ENCODE measurements at regions not wholly inside any gene's neighbourhood (a gene's known extent, or its start where the extent isn't known, plus 50 kb on each side); places are given as distances from the start of the nearest gene placed in this dataset.

DNA sequence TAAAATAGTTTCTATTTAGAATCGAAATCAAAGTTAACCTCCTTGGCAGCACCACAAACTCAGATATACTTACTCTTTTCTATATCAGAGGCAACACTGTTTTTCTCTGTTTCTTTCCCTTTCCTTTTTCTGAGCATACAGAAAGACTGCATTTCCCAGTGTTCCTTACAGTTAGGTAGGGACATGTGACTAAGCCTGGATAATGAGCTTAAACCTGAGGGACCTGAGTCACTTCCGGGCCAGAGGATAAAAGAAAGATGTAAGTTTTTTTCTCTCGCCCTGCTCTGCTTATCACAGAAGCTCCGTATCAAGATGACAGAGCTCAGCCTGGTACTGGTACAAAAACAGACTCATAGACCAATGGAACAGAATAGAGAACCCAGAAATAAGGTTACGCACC lies 531.9 kb downstream of the KLF12 start:
- Histone ChIP-seq H3K4me3 (ENCODE audit: control insufficient read depth in 1 of 2, extremely low read depth in 1 of 2, low read length in 1 of 2) (no peak overlapping the region), H3K27me3 (replicated peaks in 1 of 2; ENCODE audit: control insufficient read depth in 2 of 2, extremely low read depth in 1 of 2, insufficient read depth in 2 of 2, low read length in 1 of 2) (no peaks in the 10 kb centered on the region), H3K4me1 (ENCODE audit: control insufficient read depth in 1 of 2, extremely low read depth in 1 of 2, insufficient read depth in 2 of 2, low read length in 2 of 2) (no peaks in the 10 kb centered on the region), H3K36me3 (ENCODE audit: control insufficient read depth in 2 of 2, extremely low read depth in 1 of 2, insufficient read depth in 1 of 2, low read length in 1 of 2) (no peaks in the 10 kb centered on the region), H3K9me3 (no peaks in the 10 kb centered on the region), H3K27ac (ENCODE audit: low read length) (no peak overlapping the region)
- H3K4me1 Mint-ChIP-seq: peaks cover 0 to 2% (median 0%) of the 10 kb centered on the region in 3 donors
- no peak overlapping the region for H3K27ac Mint-ChIP-seq
- DNase-seq (no peak), ATAC-seq (replicated peaks in 1 of 4) (peak in 2 of 4 experiments; percentile 36 to 78)
- CTCF ChIA-PET: no interaction called here
- WGBS (ENCODE audit: insufficient coverage): no CpG with 5 or more reads among the region's 5 CpGs
- no peak overlapping the region for H3K4me3 Mint-ChIP-seq
- POLR2A ChIA-PET: interaction anchor here in 1 of 2 donors (0.7 kb wide), 1 partner anchor 1552 kb away, joined by 5 read pairs; no protein-coding TSS in a partner anchor
- no peaks in the 10 kb centered on the region for H3K36me3 Mint-ChIP-seq
- H3K27me3 Mint-ChIP-seq: no peaks in the 10 kb centered on the region
- H3K9me3 Mint-ChIP-seq: peaks cover 0 to 5% (median 3%) of the 10 kb centered on the region in 3 donors

DNA sequence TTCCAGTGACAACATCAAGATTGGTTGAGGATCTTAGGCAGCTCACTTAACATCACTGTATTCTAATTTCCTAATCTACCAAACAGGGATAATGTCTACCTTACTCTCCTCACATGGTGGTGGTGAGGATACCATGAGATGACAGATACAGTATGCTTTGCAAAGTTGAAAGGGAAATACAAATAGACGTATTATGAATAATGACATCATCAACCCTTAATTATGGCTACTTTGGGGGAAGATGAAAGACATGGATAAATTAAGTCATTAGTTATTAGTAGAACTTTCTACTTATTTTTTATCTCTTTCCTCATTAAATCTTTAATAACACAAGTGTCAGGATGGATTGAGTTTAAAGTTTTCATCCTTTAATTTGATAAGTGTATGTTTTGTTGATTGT lies 532.5 kb downstream of the KLF12 start:
- Histone ChIP-seq H3K9me3 (no peaks in the 10 kb centered on the region), H3K27me3 (replicated peaks in 1 of 2; ENCODE audit: control insufficient read depth in 2 of 2, extremely low read depth in 1 of 2, insufficient read depth in 2 of 2, low read length in 1 of 2) (no peaks in the 10 kb centered on the region), H3K4me3 (ENCODE audit: control insufficient read depth in 1 of 2, extremely low read depth in 1 of 2, low read length in 1 of 2) (no peak overlapping the region), H3K36me3 (ENCODE audit: control insufficient read depth in 2 of 2, extremely low read depth in 1 of 2, insufficient read depth in 1 of 2, low read length in 1 of 2) (no peaks in the 10 kb centered on the region), H3K27ac (ENCODE audit: low read length) (no peak overlapping the region), H3K4me1 (ENCODE audit: control insufficient read depth in 1 of 2, extremely low read depth in 1 of 2, insufficient read depth in 2 of 2, low read length in 2 of 2) (peaks cover 0 to 1% of the 10 kb centered on the region in 2 experiments)
- Mint-ChIP-seq H3K27ac (no peak overlapping the region), H3K9me3 (peaks cover 0 to 5% (median 3%) of the 10 kb centered on the region in 3 donors), H3K4me1 (peaks cover 0 to 3% (median 1%) of the 10 kb centered on the region in 3 donors), H3K36me3 (no peaks in the 10 kb centered on the region), H3K27me3 (no peaks in the 10 kb centered on the region), H3K4me3 (no peak overlapping the region)
- ChIA-PET POLR2A (no interaction called here), CTCF (no interaction called here)
- DNase-seq (no peak), ATAC-seq (replicated peaks in 1 of 4) (no peak)
- no CpG with 5 or more reads among the region's 1 CpG for WGBS (ENCODE audit: insufficient coverage)

DNA sequence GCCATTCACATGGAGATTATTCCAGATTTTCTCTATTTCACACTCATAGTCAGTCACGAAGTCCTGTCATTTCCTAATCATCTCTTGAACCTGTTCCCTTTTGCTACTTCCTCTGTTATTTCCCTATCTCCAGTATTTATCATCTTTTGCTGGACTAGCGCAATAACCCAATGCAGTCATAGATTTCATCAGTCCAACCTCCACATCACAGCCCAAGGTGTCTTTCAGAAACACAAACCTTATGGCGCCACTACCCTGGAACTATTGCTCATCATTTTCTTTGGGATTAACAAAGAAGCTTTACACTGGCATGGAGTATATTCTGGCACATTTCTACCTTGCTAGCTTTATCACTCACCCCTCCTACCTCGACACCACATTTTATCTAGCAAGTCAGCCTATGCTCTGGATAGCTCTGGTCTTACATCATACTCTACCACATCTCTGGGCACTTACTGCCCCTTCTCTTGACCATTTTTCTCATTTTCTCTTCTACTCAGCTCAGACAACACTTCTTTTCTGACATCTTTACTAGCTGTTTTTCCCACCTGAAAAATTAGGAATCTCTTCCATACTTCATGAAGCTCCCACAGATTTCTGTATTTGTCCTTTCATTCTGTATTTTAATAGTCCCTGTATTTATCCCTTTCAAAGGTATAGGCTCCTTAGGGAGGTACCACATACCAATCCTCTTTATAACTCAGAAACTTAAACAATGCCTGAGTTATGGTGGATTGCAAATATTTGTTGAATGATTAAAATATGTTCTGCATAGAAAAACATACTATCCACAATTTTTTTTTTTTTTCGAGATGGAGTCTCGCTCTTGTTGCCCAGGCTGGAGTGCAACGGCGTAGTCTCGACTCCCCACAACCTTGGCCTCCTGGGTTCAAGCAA lies 534.7 kb downstream of the KLF12 start:
- ATAC-seq (replicated peaks in 1 of 4) (no peak), DNase-seq (no peak)
- POLR2A ChIA-PET: interaction anchor here in 1 of 2 donors (0.7 kb wide), 1 partner anchor 234 kb away, joined by 4 read pairs; no protein-coding TSS in a partner anchor
- Mint-ChIP-seq H3K4me1 (peaks cover 10% of the 10 kb centered on the region in 3 donors), H3K27ac (no peak overlapping the region), H3K36me3 (no peaks in the 10 kb centered on the region), H3K9me3 (peaks cover 0 to 4% (median 3%) of the 10 kb centered on the region in 3 donors), H3K27me3 (no peaks in the 10 kb centered on the region), H3K4me3 (no peak overlapping the region)
- Histone ChIP-seq H3K27ac (ENCODE audit: low read length) (no peak overlapping the region), H3K27me3 (replicated peaks in 1 of 2; ENCODE audit: control insufficient read depth in 2 of 2, extremely low read depth in 1 of 2, insufficient read depth in 2 of 2, low read length in 1 of 2) (no peaks in the 10 kb centered on the region), H3K36me3 (ENCODE audit: control insufficient read depth in 2 of 2, extremely low read depth in 1 of 2, insufficient read depth in 1 of 2, low read length in 1 of 2) (no peaks in the 10 kb centered on the region), H3K4me1 (ENCODE audit: control insufficient read depth in 1 of 2, extremely low read depth in 1 of 2, insufficient read depth in 2 of 2, low read length in 2 of 2) (peaks cover 0 to 2% of the 10 kb centered on the region in 2 experiments), H3K9me3 (no peaks in the 10 kb centered on the region), H3K4me3 (ENCODE audit: control insufficient read depth in 1 of 2, extremely low read depth in 1 of 2, low read length in 1 of 2) (no peak overlapping the region)
- CTCF ChIA-PET: interaction anchor here (0.5 to 0.6 kb wide), 2 partner anchors 470 to 603 kb away, joined by 3 read pairs; no protein-coding TSS in a partner anchor
- 92% methylated on average over 8 of the region's 9 CpGs for WGBS (ENCODE audit: insufficient coverage)

GRCh38 chr13:73598020-73598712 lies 536.0 kb downstream of the KLF12 start:
- Histone ChIP-seq H3K4me3 (ENCODE audit: control insufficient read depth in 1 of 2, extremely low read depth in 1 of 2, low read length in 1 of 2) (no peak overlapping the region), H3K27ac (ENCODE audit: low read length) (no peak overlapping the region), H3K36me3 (ENCODE audit: control insufficient read depth in 2 of 2, extremely low read depth in 1 of 2, insufficient read depth in 1 of 2, low read length in 1 of 2) (no peaks in the 10 kb centered on the region), H3K4me1 (ENCODE audit: control insufficient read depth in 1 of 2, extremely low read depth in 1 of 2, insufficient read depth in 2 of 2, low read length in 2 of 2) (peaks cover 0 to 2% of the 10 kb centered on the region in 2 experiments), H3K27me3 (replicated peaks in 1 of 2; ENCODE audit: control insufficient read depth in 2 of 2, extremely low read depth in 1 of 2, insufficient read depth in 2 of 2, low read length in 1 of 2) (no peaks in the 10 kb centered on the region), H3K9me3 (no peaks in the 10 kb centered on the region)
- Mint-ChIP-seq H3K4me3 (no peak overlapping the region), H3K9me3 (no peaks in the 10 kb centered on the region), H3K36me3 (no peaks in the 10 kb centered on the region), H3K4me1 (peaks cover 10% of the 10 kb centered on the region in 3 donors), H3K27ac (no peak overlapping the region), H3K27me3 (no peaks in the 10 kb centered on the region)
- CTCF ChIA-PET: interaction anchor here in 1 of 2 donors (0.7 kb wide), 1 partner anchor 621 kb away, joined by 3 read pairs; no protein-coding TSS in a partner anchor
- no CpG with 5 or more reads among the region's 3 CpGs for WGBS (ENCODE audit: insufficient coverage)
- DNase-seq (no peak), ATAC-seq (replicated peaks in 1 of 4) (no peak)
- POLR2A ChIA-PET: interaction anchor here in 1 of 2 donors (0.6 kb wide), 1 partner anchor 13 kb away, joined by 5 read pairs; no protein-coding TSS in a partner anchor

- peak in 3 of 4 experiments; percentile 35 to 61 (median 51) for ATAC-seq (replicated peaks in 1 of 4)
- POLR2A ChIA-PET: no interaction called here
Observed at GRCh38 chr13:73596382-73596781, 537.6 kb downstream of the KLF5 start.

GRCh38 chr13:73593199-73593765 lies 534.5 kb downstream of the KLF5 start:
- H3K27me3 ChIP-seq (replicated peaks in 1 of 2; ENCODE audit: control insufficient read depth in 2 of 2, extremely low read depth in 1 of 2, insufficient read depth in 2 of 2, low read length in 1 of 2): no peaks in the 10 kb centered on the region
- ChIA-PET CTCF (no interaction called here), POLR2A (interaction anchor here (0.5 to 0.7 kb wide), 2 partner anchors 35 to 608 kb away, joined by 3 to 10 read pairs; no protein-coding TSS in a partner anchor)
- ATAC-seq (replicated peaks in 1 of 4): no peak
- H3K4me3 ChIP-seq (ENCODE audit: control insufficient read depth in 1 of 2, extremely low read depth in 1 of 2, low read length in 1 of 2): no peak overlapping the region
- Mint-ChIP-seq H3K27ac (no peak overlapping the region), H3K36me3 (no peaks in the 10 kb centered on the region), H3K4me3 (no peak overlapping the region), H3K27me3 (no peaks in the 10 kb centered on the region), H3K4me1 (peaks cover 10% of the 10 kb centered on the region in 3 donors), H3K9me3 (no peaks in the 10 kb centered on the region)
- DNase-seq: no peak
- H3K27ac ChIP-seq (ENCODE audit: low read length): no peak overlapping the region
- WGBS (ENCODE audit: insufficient coverage): no CpG with 5 or more reads among the region's 6 CpGs
- no peaks in the 10 kb centered on the region for H3K9me3 ChIP-seq
- H3K4me1 ChIP-seq (ENCODE audit: control insufficient read depth in 1 of 2, extremely low read depth in 1 of 2, insufficient read depth in 2 of 2, low read length in 2 of 2): peaks cover 0 to 2% of the 10 kb centered on the region in 2 experiments
- no peaks in the 10 kb centered on the region for H3K36me3 ChIP-seq (ENCODE audit: control insufficient read depth in 2 of 2, extremely low read depth in 1 of 2, insufficient read depth in 1 of 2, low read length in 1 of 2)

More at GRCh38 chr13:73596382-73596781, 537.6 kb downstream of the KLF5 start:
- no peaks in the 10 kb centered on the region for H3K27me3 Mint-ChIP-seq
- H3K27me3 ChIP-seq (replicated peaks in 1 of 2; ENCODE audit: control insufficient read depth in 2 of 2, extremely low read depth in 1 of 2, insufficient read depth in 2 of 2, low read length in 1 of 2): no peaks in the 10 kb centered on the region
- no peaks in the 10 kb centered on the region for H3K9me3 Mint-ChIP-seq
- H3K4me3 Mint-ChIP-seq: no peak overlapping the region
- CTCF ChIA-PET: interaction anchor here in 1 of 2 donors (0.6 to 0.9 kb wide), 2 partner anchors 18 to 787 kb away, joined by 3 to 5 read pairs; no protein-coding TSS in a partner anchor
- DNase-seq: peak in 1 of 35 experiments; percentile 11
- no peaks in the 10 kb centered on the region for H3K9me3 ChIP-seq
- peaks cover 10% of the 10 kb centered on the region in 3 donors for H3K4me1 Mint-ChIP-seq
- H3K4me1 ChIP-seq (ENCODE audit: control insufficient read depth in 1 of 2, extremely low read depth in 1 of 2, insufficient read depth in 2 of 2, low read length in 2 of 2): peaks cover 0 to 2% of the 10 kb centered on the region in 2 experiments
- H3K36me3 Mint-ChIP-seq: no peaks in the 10 kb centered on the region
- no peak overlapping the region for H3K27ac ChIP-seq (ENCODE audit: low read length)
- WGBS (ENCODE audit: insufficient coverage): no CpG with 5 or more reads among the region's 1 CpG
- no peaks in the 10 kb centered on the region for H3K36me3 ChIP-seq (ENCODE audit: control insufficient read depth in 2 of 2, extremely low read depth in 1 of 2, insufficient read depth in 1 of 2, low read length in 1 of 2)
- peak overlapping the region; percentile 37 to 80 for H3K27ac Mint-ChIP-seq
- no peak overlapping the region for H3K4me3 ChIP-seq (ENCODE audit: control insufficient read depth in 1 of 2, extremely low read depth in 1 of 2, low read length in 1 of 2)

Measured in T-cell (primary cell).